Stromal cell of bone marrow (primary cell): ENCODE measurements at regions not wholly inside any gene's neighbourhood (a gene's known extent, or its start where the extent isn't known, plus 50 kb on each side); places are given as distances from the start of the nearest gene placed in this dataset.
"Not testable (repeated sequence)": the region's sequence is repeated elsewhere in the genome, so short reads cannot be mapped to it uniquely, and the experiment has no call there.

ENCODE experiments used
- DNase-seq: peaks from one replicate; pipeline ENCODE4 v3.0.0-alpha.2; 2012; ENCODE audit warnings: low read depth

DNA sequence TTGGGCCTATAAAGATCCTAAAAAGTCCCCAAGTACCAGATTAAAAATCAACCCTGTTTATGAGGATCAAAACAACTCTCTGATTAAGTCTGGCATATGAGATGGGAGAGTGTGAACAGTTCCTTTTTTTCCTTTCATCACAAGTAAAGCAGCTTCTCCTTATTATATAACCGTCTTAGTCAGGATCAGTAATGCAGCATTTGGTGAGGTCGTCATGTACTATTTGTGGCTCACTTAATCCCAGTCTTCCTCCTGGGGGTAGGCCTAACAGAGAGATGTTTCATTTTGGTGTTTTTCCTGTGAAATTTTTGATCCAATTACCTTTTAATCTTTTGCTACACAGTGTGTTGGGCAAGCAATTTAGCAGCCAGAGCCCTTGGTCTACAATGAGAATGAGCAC is 333.1 kb upstream of the KCNMB2 start:
- DNase-seq: peak; percentile 81

DNA sequence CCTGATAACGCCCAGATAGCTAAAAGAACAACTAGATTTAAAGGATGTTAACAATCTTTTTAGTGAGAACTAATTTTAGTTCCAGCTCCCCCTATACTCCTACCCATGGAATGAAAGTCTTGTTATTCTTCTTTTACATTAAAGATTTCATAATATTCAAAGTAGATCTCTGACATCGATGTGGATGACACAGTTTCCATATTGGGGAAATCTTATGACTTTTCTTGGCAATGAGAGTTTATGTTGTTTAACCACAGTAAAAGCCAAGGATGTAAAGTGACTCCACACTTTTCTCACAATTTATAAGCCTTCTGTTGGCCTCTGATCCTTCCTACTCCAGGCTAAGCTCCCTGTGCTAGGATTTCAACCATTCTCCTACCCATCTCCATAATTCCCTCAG is 332.6 kb upstream of the KCNMB2 start:
- peak; percentile 55 for DNase-seq

GRCh38 chr3:178205740-178206139 is 330.5 kb upstream of the KCNMB2 start:
- DNase-seq: no peak

GRCh38 chr3:178206521-178206920 is 329.7 kb upstream of the KCNMB2 start:
- no peak for DNase-seq

GRCh38 chr3:178207161-178207560 is 329.1 kb upstream of the KCNMB2 start:
- DNase-seq: not testable (repeated sequence)

- not testable (repeated sequence) for DNase-seq
These were observed 328.6 kb upstream of the KCNMB2 start for GRCh38 chr3:178207627-178208026.

- DNase-seq: not testable (repeated sequence)
These were observed 327.1 kb upstream of the KCNMB2 start for GRCh38 chr3:178209116-178209515.

DNA sequence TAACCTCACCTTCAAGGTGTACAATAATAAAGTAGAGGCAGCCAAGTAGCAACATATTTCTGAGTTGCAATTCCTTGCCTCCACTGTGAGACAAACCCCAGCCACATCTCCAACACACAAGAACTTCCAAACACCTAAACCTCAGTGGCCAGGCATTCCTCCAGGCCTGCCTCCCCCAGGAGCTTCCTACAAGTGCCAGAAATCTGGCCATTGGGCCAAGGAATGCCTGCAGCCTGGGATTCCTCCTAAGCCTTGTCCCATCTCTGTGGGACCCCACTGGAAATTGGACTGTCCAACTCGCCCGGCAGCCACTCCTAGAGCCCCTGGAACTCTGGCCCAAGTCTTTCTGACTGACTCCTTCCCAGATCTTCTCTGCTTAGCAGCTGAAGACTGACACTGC is 326.6 kb upstream of the KCNMB2 start:
- not testable (repeated sequence) for DNase-seq

DNA sequence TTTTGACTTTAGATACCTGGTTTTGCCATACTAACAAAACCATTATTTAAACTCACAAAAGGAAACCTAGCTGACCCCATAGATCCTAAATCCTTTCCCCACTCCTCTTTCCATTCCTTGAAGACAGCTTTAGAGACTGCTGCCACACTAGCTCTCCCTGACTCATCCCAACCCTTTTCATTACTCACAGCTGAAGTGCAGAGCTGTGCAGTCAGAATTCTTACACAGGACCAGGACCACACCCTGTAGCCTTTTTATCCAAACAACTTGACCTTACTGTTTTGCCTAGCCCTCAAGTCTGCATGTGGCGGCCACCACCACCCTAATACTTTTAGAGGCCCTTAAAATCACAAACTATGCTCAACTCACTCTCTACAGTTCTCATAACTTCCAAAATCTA is 325.1 kb upstream of the KCNMB2 start:
- DNase-seq: not testable (repeated sequence)

- DNase-seq: no peak
These were observed 318.8 kb upstream of the KCNMB2 start for GRCh38 chr3:178217479-178217878.

- no peak for DNase-seq
These were observed 318.0 kb upstream of the KCNMB2 start for GRCh38 chr3:178218231-178218630.

DNA sequence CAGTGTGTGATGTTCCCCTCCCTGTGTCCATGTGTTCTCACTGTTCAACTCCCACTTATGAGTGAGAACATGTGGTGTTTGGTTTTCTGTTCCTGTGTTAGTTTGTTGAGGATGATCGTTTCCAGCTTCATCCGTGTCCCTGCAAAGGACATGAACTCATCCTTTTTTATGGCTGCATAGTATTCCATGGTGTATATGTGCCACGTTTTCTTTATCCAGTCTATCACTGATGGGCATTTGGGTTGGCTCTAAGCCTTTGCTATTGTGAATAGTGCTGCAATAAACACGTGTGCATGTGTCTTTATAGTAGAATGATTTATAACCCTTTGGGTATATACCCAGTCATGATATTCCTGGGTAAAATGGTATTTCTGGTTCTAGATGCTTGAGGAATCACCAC is 316.6 kb upstream of the KCNMB2 start:
- DNase-seq: not testable (repeated sequence)

GRCh38 chr3:178223876-178224275 is 312.4 kb upstream of the KCNMB2 start:
- no peak for DNase-seq

DNA sequence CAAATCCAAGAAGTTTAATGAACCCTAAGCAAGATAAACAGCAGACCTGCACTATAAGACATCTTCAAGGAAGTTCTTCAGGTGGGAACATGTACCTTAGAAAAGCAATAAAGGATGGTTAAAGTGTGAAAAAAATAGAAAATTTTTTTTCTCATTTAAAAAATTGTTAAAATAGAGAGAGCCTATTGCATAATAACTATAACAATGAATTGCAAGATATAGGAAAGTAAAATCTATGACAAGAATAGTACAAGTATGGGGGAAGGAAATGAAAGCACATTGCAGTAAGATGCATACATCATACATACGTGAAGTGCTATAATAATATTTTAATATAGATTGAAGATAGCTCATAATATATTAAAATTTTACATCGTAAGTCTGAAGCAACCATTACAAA is 310.1 kb upstream of the KCNMB2 start:
- no peak for DNase-seq

- no peak for DNase-seq
These were observed 304.6 kb upstream of the KCNMB2 start for GRCh38 chr3:178231645-178232044.

DNA sequence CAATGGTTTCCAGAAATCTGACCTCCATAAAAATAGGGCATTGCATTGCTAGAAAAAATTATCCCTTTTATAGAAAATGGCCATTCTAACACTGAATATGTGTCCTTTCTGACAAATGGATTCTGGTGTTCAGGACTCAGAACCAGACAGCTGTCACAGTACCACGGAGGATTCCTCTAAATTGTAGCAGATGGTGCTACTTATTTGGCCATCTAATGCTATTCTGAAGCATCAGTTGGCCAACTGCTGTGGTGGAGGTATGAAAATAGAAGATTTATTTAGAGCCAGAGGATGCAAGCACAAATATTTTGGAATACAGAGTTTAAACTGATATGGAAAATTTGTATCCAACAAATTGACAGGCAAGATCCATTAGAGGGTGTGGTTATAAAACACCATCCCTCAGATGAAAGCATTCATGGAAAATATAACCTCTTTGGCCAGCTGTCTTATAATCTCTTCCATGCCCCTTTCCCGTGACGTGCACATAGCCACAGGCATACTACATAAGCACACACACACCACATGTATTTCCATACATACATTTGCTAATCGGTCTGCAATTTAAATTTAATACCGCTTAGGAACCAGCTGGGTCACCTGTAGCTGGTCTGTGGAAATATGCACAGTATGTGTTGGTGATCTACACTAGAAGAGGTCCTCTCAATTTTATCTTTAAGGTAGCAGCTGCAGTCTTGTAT is 302.7 kb upstream of the KCNMB2 start:
- no peak for DNase-seq

GRCh38 chr3:178236555-178237277 is 299.5 kb upstream of the KCNMB2 start:
- DNase-seq: peak; percentile 48

DNA sequence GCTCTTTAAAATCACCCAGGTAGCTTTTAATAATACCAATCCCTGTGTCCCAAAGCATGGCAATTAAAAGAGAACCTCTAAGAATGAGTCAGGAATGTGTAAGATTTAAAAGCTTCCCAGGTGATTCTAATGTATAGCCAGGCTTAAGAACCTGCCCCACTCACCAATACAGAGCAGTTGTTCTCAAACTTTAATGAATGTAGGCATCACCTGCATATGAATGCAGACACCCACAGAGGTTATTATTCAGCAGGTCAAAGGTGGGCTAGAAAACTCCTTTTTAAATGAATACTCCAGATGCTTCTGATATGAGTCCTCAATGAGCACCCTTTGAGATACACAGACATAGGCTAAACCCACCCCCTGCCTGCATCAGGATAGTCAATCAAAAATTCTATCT is 298.1 kb upstream of the KCNMB2 start:
- DNase-seq: no peak

- no peak for DNase-seq
These were observed 291.2 kb upstream of the KCNMB2 start for GRCh38 chr3:178244733-178245709.

DNA sequence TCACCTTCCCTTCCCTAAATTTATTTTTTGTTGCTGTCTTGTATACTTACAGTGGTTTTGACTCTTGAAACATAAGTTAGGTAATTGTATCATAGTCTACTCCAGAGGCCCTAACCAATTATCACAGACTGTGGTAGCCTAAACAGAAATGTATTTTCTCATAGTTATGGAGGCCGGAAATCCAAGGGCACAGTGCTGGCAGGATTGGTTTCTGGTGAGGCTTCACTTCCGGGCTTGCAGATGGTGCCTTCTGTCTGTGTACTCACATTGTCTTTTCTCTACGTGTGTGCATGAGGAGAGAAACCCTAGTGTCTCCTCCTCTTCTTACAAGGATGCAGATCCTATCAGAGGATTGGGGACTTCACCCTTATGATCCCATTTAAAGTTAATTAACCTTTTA is 290.2 kb upstream of the KCNMB2 start:
- DNase-seq: no peak

- DNase-seq: no peak
These were observed 280.9 kb upstream of the KCNMB2 start for GRCh38 chr3:178255315-178255714.

DNA sequence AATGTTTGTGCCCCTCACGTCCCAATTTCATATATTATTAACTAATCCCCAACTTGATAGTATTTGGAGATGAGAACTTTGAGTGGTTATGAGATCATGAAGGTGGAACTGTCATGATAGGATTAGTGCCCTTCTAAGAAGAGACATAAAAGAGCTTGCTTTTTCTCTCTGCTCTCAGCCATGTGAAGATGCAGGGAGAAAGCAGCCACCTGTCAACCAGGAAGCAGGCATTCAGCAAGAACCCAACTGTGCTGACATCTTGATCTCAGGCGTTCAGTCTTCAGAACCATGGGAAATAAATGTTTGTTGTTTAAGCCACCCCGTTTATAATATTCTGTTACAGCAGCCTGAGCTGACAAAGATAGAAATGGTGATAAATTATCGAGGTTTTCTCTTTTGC is 278.7 kb upstream of the KCNMB2 start:
- DNase-seq: no peak

DNA sequence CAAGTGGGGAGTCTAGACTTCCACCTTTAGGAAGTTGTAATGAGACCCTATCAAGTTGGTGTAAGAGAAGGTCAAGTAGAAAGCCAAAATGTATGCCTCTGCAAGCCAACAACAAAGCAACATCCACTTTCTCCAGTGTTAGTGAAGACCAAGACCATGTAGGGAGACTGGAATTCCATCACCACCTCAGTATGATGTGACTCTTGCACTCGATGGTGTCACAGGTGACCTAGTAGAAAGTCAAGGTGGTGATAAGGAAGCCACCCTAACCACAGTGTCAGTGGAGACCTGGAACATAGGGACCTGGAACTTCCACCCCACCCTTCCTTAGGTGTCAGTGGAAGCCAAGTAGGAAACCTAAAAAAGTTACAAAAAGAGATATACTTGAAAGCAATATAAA is 278.1 kb upstream of the KCNMB2 start:
- DNase-seq: no peak
